OCI-LY7 (cell line): ENCODE measurements at regions not wholly inside any gene's neighbourhood (a gene's known extent, or its start where the extent isn't known, plus 50 kb on each side); places are given as distances from the start of the nearest gene placed in this dataset.

Source experiments
- CTCF ChIP-seq: fragments of 200-600 bp; sonication (generic); conservative IDR thresholded peaks from 2 replicates; pipeline ENCODE4 v1.5.1; 2014; ENCODE audit warnings: mild to moderate bottlenecking, antibody characterized with exemption, low read length, moderate library complexity, mixed read lengths
- EZH2phosphoT487 ChIP-seq: fragments of 200-600 bp; sonication (generic); IDR thresholded peaks from 2 replicates; pipeline ENCODE4 v1.6.1; 2018; ENCODE audit warnings: low read depth, borderline replicate concordance, mild to moderate bottlenecking, mixed run types, antibody characterized with exemption, low read length, moderate library complexity, mixed read lengths

DNA sequence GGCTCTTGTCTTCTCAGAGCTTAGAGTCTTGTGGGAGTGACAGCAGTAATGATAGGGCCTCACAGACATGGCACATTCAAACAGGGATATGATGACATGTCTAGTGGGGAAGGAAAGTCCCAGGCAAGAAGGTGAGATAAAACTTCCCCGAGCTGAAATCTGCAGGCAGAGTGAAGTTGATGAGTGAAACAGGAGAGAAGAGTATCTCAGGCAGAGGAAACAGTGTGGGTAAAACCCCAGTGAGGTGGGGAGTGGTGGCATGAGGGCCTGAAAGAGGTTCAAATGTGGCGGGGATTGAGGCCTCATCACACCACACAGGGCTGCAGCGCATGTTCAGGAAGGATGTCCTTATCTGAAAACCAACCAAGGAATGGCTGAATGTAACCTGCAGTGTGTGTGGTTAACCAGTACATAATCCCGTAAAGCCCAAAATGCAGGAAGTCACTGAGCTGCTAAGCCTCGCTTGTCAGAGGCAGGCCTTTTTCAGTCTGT lies 153.8 kb upstream of the E2F8 start:
- no peak for TF ChIP-seq CTCF
- TF ChIP-seq EZH2phosphoT487, result no peak
